Brain pericyte (primary cell): ENCODE measurements at regions not wholly inside any gene's neighbourhood (a gene's known extent, or its start where the extent isn't known, plus 50 kb on each side); places are given as distances from the start of the nearest gene placed in this dataset.
"Not testable (repeated sequence)": the region's sequence is repeated elsewhere in the genome, so short reads cannot be mapped to it uniquely, and the experiment has no call there.

Source experiments
- DNase-seq: peaks from one replicate; pipeline ENCODE4 v3.0.0-alpha.2; 2012; ENCODE audit warnings: low read depth, low spot score

DNA sequence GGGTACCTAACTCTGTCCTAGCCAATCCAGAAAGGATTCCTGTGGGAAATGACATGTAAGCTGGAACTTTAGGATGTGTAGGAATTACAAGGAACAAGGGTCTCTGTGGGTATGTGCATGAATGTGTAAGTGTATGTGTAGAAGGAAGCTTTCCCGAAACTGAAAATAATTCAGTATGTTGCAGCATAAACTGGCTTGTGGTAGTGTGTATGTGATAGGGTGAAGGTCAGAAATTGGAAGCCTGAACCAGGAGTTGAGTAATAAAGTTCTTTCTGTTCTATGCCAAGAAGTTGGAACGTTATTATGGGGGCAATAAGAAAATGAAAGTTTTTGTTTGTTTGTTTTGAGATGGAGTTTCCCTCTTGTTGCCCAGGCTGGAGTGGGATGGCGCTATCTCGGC lies 323.1 kb upstream of the KITLG start:
- no peak for DNase-seq

DNA sequence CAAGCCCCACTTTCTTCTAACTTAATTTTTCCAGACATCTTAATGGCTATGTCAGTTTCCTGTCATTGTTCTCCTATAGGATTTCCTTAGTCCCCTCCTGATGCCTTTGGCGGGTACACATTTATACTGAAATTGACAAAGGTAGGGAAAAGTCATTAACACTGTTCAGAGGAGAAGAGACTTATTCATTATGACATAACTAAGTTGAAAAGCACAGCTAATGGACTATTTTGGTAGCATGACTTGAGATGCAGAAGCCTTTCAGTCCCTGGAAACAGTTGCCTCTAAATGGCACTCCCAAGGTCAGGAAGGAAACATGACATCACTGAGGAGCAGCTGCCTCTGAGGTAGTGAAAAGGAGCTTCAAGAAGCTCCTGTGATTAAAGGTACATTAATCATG lies 317.5 kb upstream of the KITLG start:
- no peak for DNase-seq

DNA sequence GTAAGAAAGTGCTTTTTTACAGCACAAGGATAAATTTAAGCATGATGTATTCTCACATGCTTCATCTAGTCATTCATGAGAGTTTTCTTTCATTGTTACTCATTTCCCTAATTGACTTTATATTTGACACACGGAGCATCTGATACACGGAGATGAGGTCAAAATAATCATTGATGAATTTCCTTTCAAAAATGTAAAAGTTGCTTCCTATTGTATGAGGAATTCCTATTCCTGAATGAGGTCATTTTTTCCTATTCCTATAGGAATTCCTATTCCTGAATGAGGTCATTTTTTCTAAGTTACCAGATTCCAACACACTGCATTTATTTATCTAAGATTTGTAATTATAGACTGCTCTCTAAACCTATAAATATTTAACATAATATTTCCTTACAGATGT lies 316.7 kb upstream of the KITLG start:
- no peak for DNase-seq

DNA sequence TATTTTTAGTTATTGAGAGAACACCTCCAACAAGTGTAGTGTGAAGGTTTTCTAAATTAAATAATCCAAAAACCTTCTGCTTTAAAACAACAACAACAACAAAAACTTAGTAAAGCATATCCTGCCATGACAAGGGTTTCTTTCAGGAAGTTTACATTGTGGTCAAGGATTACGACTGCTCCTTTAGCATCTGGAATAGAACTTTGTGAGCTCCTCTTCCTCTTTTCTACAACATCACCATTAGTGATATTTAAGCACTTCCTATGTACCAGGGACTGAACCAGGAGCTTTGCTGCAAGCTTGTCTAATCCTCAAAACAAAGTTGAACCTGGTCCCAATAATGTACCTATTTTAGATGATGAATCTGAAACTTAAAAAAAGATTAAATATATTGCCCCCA lies 315.4 kb upstream of the KITLG start:
- DNase-seq, result no peak

DNA sequence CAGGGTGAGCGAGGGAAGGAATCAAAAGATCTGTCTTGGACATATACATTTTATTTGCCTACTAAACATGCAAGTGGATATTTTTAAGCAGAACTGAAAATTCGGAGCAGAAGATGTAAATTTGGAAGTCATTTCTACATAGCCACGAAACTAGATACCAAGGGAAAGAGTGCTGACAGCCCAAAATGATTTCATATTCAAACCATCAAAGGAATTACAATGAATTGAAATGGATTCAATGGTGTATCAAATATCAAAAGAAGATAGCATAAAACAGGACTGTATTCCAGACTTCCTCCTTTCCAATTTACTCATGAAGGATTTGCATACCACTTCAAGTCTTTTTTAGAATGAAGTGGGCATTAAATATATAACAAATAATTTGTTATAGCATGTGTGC lies 313.5 kb upstream of the KITLG start:
- DNase-seq, result no peak

DNA sequence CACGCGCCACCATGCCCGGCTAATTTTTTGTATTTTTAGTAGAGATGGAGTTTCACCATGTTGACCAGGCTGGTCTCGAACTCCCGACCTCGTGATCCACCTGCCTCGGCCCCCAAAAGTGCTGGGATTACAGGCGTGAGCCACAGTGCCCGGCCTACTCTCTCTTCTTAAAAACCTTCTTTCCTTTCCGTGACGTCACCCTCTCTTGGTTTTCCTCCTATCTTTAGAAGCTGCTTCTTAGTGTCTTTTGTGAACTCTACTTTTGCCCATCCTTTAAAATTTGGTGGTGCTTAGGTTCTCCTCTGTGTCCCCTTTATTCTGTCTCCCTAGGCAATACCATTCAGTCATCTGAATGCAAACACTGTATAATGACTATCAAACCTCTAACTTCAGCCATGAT lies 311.2 kb upstream of the KITLG start:
- DNase-seq, result not testable (repeated sequence)

DNA sequence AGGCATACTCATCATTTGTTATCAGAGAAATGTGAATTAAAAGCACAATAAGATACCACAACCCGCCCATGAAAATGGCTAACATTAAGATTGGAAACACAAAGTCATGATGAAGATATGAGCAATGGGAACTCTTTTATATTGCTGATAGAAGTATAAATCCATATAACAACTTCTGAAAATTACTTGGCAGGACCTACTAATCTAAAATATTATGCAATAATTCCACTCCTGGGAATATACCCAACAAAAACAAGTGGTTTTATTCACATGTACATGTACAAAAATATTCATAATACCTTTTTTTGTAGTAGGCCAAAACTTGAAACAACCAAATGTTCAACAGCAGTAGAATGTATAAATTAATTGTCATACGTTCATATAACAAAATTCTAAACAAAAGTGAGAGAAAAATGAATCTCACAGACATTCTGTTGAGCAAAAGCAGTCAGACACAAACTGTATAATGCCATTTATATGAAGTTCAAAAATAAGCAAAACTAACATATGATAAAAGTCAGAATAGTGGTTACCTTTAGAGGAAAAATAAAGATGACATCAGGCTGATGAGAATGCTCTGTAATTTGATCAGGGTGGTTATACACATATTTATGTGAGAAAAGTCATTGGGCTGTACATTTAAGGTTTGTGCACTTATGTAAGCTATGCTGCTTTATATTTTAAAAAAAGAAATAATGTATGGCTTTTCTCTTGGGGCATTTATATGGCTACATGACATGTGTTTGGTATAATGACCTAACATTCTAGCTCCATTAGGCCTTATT lies 309.2 kb upstream of the KITLG start:
- no peak for DNase-seq

DNA sequence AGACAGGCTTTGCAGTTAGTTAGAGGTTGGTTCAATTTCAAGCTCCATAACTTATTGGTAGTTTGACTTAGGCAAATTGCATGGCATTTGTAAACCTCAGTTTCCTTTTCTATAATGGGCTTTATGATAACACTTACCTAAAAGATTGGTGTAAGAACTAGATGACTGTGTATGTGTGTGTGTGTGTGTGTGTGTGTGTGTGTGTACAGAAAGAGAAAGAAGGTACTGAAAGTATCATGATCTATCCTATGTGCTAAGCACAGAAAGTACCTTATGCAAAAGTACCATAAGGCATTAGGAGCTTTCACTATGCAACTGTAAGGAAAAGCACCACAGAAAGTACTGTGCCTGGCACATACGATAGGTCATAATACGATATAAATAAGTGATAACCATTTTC lies 304.3 kb upstream of the KITLG start:
- no peak for DNase-seq

DNA sequence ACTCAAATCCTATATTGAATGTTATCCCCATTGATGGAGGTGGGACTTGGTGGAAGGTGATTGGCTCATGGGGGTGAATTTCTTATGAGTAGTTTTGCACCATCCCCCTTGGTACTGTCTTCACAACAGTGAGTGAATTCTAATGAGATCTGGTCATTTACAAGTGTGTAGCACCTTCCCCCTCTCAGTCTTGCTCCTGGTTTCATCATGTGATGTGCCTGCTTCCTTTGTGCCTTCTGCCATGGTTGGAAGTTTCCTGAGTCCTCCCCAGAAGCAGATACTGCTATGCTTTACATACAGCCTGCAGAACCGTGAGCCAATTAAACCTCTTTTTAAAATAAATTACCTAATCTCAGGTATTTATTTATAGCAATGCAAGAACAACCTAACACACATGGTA lies 302.4 kb upstream of the KITLG start:
- DNase-seq, result no peak

DNA sequence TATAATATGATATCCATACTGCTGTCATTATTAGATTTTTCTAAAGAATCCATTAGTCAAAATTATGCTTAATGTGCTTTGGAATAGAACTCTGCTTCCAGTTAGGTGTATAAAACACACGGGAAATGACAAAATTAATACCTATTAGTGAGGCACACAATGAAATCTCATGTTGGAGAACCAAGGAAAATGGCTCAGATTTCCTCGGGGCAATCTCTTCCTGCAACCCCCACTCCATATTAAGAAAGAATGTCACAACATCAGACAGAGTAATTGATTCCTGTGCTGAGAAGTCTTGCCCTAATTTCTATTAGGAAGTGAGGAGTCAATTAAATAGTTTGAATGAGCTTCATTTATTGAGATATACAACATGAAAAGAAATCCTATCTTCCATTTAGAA lies 299.8 kb upstream of the KITLG start:
- DNase-seq, result no peak

DNA sequence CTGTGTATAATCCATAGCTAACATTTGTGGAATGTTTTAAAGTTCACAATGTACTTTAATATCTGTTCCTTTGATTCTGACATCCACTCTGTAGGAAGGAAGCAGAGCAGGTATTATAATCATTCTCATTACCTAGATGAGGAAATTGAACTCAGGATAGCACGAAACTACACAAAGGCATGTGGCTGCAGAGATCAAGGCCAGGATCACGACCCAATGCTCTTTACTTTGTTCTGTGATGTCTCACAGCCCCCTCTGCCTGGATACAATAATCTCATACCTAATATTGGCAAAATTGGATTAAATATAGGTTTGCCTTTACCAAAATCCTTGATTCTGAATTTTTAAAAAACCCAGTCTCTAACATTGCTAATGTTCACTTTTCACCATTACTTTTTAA lies 298.0 kb upstream of the KITLG start:
- DNase-seq, result no peak

DNA sequence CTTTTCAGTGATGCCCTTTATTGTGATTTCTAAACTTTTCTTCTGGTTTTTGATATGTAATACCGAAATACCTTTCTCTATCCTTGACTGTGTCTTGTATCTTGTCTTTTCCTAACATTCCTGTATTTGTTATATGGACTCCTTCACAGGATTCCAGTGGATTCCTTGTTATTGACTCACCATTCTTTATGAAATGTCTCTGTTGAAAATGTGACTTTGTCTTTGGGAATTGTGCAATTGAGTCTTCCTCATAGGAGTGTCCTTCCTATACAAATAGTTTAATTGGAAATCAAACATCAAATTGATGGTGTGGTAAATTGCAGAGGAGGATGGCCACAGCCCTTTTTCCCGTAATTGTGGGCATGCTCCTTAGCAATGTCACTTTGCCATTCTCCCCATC lies 296.6 kb upstream of the KITLG start:
- DNase-seq, result no peak

DNA sequence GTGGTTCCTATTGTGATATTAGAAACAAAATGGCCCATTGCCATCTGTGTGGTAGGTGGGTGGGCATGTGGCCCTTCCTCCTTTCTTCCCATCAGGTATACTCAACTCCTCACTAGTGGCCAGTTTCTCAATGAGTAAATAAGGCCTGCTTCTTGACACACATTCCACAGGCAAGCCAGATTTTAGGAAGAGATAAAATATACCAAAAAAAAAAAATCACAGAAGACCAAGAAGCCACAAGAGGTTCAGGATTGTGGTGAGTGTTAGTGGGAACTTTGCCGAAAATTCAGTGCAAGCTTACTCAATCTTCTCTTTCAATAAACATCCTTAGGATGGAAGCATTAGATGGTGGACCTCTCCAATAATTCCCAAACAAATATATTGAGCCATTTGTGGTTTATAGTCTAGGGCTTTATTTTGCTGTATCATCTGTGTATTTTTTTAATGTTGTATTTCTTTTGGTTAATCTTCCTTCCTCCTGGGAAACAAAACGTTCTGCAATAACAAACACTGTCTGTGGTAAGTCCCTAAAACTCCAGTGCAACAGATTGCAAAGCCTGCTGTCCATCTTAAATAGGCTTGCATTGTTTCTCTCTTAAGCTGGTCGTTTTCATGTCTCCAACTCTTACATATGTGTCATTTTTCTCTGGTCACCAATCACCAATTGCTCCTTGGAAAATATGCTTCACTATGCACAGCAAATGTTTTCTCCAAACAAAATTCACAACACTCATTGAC lies 289.9 kb upstream of the KITLG start:
- DNase-seq, result no peak

DNA sequence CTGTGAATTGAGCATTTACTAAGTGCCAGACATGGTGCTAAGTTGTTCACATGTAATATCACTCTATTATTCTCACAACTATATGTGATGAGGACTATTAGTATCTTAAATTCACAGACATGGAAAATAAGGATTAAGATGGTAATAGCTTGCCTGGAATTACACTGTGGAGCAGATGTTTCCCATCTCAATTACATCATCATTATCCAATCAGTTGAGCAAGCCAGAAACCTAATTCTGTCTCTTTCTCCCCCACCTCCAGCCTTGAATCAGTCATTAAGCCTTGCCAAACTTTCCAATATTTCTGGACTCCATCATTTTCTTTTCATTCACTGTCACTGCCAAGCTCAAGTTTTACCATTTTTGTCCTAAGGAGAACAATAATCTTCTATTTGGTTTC lies 287.8 kb upstream of the KITLG start:
- no peak for DNase-seq

DNA sequence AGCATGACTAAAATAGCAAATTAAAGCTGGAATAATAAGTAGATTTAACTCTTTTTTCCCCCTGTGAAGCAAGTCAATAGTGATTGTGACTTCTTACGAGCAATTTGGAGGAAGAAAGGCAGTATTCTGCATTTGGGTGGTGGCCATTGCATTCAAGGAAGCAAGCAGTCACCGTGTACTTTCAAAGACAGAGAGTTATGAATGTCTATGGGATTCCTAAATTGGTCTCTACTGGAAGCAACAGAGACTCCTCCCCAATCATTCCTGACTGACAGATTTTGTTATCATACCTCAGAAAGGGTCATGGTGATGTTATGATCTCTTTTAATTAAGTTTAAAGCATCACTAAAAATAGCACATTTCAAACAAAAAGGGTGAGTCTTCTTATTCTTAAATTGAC lies 287.2 kb upstream of the KITLG start:
- DNase-seq, result no peak

DNA sequence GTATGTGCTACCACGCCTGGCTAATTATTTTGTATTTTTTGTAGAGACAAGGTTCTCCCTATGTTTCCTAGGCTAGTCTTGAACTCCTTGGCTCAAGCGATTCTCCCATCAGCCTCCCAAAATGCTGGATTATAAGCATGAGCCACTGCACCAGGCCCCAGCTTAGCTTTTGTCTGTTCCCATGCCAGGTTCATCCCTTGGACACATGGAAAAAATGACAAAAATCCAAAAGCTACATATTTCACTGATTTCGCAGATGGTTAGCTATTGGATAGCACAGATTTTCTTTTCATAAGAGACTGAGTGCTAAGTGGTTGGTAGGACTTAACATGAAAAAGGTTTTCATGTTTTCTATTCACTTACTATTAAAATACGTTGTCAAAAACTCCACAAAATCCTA lies 286.6 kb upstream of the KITLG start:
- DNase-seq, result no peak

DNA sequence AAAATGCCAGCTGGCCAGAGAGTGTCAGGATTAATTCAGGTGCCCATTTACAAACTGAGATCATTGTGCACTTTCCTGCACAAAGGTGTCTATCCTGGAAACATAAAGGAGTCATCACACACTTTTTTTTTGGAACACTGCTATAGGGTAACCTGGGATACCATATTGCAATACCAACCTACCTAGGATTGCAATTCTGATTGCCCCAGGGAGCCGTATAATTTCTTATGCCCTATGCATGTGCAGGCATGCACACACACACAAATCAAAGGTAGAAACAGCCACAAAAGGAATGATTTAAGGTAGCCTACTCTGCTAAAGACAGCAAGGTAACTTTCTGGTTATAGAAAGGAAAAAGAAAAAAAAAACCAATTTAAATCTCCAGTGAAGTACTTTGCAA lies 285.3 kb upstream of the KITLG start:
- DNase-seq, result no peak

DNA sequence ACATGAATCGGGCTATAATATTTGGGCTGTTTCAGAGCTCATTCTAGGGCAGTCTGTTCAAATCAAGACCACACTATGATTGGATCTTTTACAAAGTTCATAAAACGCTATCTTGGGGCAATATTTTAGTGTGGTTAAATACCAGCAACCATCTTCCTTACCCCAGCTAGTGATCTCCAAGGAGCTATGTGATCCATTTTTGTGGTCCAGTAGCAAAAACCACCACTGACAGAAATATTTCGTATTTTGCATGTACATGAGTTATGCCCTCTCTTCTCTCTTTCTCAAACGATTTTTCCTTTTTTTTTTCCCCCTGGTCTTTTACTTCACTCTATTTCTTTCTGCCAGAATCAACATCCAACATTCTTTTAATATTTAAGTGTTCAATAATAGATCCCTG lies 280.6 kb upstream of the KITLG start:
- no peak for DNase-seq

DNA sequence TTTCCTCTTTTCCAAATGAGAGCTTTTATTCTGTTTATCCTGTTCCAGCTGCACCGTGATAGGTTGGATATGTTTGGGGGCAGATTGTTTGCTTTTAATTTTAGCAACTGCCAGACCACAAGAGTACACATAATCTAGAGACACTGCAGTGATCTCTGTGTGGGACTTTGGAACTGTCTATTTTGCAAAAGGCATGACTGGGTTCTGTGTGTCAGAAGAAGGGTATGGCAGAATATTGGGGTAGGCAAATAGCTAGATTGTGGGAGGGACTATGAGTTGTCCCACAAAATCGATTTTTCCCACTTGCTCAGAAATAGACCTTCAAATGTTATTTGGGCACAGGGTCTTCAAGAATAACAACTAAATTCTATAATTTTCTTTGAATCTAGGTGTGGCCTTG lies 275.9 kb upstream of the KITLG start:
- no peak for DNase-seq

DNA sequence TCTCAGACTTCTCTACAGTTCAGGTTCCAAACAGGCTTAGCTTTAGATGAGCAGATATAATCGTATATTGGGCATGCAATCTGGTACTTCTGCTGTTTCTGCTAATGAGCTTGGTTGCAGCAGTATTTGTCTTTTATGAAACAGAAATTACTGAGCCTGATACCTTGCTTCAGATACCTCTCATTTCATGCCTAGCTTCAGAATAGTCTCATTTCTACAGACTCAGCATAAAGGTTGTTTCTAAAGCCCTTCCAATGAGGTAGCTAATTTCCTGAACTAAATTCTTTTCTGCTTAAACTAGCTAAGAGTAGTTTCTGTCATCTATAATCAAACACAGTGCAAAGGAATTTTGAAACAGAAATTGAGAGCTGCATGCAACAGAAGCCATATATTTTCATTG lies 275.0 kb upstream of the KITLG start:
- DNase-seq, result no peak

DNA sequence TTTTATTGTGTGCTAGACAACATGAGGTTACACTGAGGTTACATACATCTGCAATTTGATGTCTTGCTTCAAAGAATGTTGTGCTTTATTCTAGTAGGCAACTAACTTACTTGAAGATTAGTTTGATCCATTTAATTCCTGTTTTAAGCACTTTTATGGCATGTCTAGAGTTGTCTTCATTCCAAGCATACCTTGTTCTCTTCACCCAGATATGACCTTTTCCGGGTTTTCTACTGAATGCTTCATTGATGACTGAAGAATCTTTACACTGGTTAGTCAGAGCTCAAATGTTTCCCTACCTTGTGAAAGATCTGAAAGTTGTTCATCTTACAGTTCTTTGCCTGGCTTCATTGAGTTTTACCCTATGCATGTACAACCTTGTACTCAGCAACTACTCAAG lies 274.0 kb upstream of the KITLG start:
- no peak for DNase-seq

DNA sequence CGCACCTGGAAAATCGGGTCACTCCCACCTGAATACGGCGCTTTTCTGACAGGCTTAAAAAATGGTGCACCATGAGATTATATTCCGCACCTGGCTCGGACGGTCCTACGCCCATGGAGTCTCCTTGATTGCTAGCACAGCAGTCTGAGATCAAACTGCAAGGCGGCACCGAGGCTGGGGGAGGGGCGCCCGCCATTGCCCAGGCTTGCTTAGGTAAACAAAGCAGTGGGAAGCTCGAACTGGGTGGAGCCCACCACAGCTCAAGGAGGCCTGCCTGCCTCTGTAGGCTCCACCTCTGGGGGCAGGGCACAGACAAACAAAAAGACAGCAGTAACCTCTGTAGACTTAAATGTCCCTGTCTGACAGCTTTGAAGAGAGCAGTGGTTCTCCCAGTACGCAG lies 267.0 kb upstream of the KITLG start:
- not testable (repeated sequence) for DNase-seq

DNA sequence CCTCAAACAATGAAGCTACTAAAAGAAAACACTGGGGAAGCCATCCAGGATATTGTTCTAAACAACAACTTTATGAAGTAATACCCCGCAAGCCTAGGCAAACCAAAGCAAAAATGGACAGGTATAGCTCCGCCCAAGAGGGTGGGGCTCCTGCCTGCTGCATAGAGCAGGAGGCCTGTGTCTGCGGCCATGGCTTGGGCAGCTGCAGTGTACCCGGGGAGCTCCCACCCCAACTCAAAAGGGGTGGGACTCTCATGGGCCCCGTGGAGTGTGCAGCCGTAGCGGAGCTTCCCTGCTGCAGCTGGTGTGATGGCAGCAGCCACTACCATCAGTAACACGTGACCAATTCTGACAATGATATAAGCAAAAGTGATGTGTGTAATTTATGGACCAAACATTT lies 264.2 kb upstream of the KITLG start:
- DNase-seq, result no peak

DNA sequence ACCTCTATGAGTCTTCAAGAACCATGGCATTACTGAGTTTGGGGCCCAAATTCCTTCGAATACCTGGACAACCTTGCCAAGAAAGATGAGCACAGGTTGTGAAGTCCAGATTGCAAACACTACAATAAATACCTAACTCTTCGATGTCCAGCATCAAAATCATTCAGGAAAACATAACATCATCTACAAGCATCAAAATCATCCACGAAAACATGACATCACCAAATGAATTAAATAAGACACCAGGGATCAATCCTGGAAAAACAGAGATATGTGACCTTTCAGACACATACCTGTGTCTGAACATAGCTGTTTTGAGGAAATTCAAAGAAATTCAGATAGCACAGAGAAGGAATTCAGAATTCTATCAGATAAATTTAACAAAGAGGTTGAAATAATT lies 262.0 kb upstream of the KITLG start:
- DNase-seq, result no peak
